Endothelial cell of umbilical vein (primary cell): ENCODE measurements at regions not wholly inside any gene's neighbourhood (a gene's known extent, or its start where the extent isn't known, plus 50 kb on each side); places are given as distances from the start of the nearest gene placed in this dataset.

Experiments
- BruUV-seq: library from RNA; stranded (reverse); fragments of 400-500 nt; replicated peaks from 2 replicates; lab custom pipeline; 2021; lab: Mats Ljungman, UMichigan
- CTCF ChIA-PET: fragments of 300-600, 350-600 bp; sonication (Branson Sonifier 250); formaldehyde crosslinking; loops from one replicate; lab custom pipeline; 2021; ENCODE audit warnings: antibody characterized with exemption, inconsistent platforms; lab: Charles Lee
- POLR2A ChIA-PET: fragments of 300-600, 350-600 bp; sonication (Branson Sonifier 250); formaldehyde crosslinking; loops from one replicate; lab custom pipeline; 2021; ENCODE audit warnings: antibody characterized with exemption, inconsistent platforms; lab: Charles Lee
- DNase-seq: peaks from one replicate; pipeline ENCODE4 v3.0.0-alpha.2; 2011; ENCODE audit warnings: low read depth, low spot score
- FAIRE-seq: peaks from 2 replicates; lab custom pipeline; 2011; peaks lifted over from hg19 to GRCh38; lab: Jason Lieb, UNC
- H2AFZ ChIP-seq: 2 replicates; pipeline ENCODE4 v1.6.0; 2012; ENCODE audit warnings: low read depth, low read length, control low read depth, inconsistent platforms
- H3K27ac ChIP-seq: 2 replicates; pipeline ENCODE4 v1.5.1; 2011; ENCODE audit warnings: low read depth, mild to moderate bottlenecking, control low read depth, low read length, moderate library complexity; ENCODE audit not compliant: insufficient read depth
- H3K27me3 ChIP-seq, 2 experiments: 2 replicates each; pipeline versions ENCODE4 v1.6.0 to v1.6.1; 2011; ENCODE audit warnings: low read length in 2 of 2, mixed read lengths in 1 of 2; ENCODE audit not compliant: control insufficient read depth in 2 of 2, insufficient read depth in 2 of 2
- H3K36me3 ChIP-seq, 2 experiments: 2 replicates in 1 of 2; 3 replicates in 1 of 2; pipeline ENCODE4 v1.5.1; 2011; ENCODE audit warnings: low read length in 2 of 2, mild to moderate bottlenecking in 1 of 2, moderate library complexity in 1 of 2; ENCODE audit not compliant: control insufficient read depth in 2 of 2, insufficient read depth in 2 of 2; ENCODE audit errors: extremely low read depth in 1 of 2
- H3K4me1 ChIP-seq: 3 replicates; pipeline ENCODE4 v1.5.1; 2011; ENCODE audit warnings: mild to moderate bottlenecking, low read length; ENCODE audit not compliant: control insufficient read depth, insufficient read depth; ENCODE audit errors: extremely low read depth
- H3K4me2 ChIP-seq: 2 replicates; pipeline ENCODE4 v1.6.1; 2011; ENCODE audit warnings: low read length, control low read depth, mixed read lengths; ENCODE audit not compliant: insufficient read depth
- H3K4me3 ChIP-seq, 3 experiments: fragments of 200-600 bp in 1 of 3; sonication (generic), shearing (Covaris generic) in 1 of 3; replicated peaks in 1 of 3; 2 replicates each; pipeline ENCODE4 v1.5.1; 2011 to 2016; ENCODE audit warnings: control low read depth in 3 of 3, low read length in 3 of 3, mild to moderate bottlenecking in 2 of 3, inconsistent platforms in 1 of 3, low read depth in 1 of 3, moderate library complexity in 1 of 3; ENCODE audit not compliant: insufficient read depth in 1 of 3
- H3K79me2 ChIP-seq: 2 replicates; pipeline ENCODE4 v1.6.0; 2012; ENCODE audit warnings: low read length, inconsistent platforms; ENCODE audit not compliant: control insufficient read depth, insufficient read depth
- H3K9ac ChIP-seq: replicated peaks from 2 replicates; pipeline ENCODE3; 2011; ENCODE audit warnings: low read length, control low read depth; ENCODE audit not compliant: insufficient read depth; ENCODE audit errors: extremely low read depth
- H3K9me1 ChIP-seq: replicated peaks from 3 replicates; pipeline ENCODE4 v1.6.0; 2011; ENCODE audit warnings: mild to moderate bottlenecking, low read length; ENCODE audit not compliant: control insufficient read depth, insufficient read depth; ENCODE audit errors: extremely low read depth
- H3K9me3 ChIP-seq: replicated peaks from 2 replicates; pipeline ENCODE4 v1.5.1; 2012; ENCODE audit warnings: low read length, inconsistent platforms; ENCODE audit not compliant: control insufficient read depth, insufficient read depth
- H4K20me1 ChIP-seq: replicated peaks from 2 replicates; pipeline ENCODE3; 2011; ENCODE audit warnings: mild to moderate bottlenecking, low read length; ENCODE audit not compliant: control insufficient read depth, insufficient read depth; ENCODE audit errors: extremely low read depth
- EZH2 ChIP-seq: IDR thresholded peaks from 2 replicates; pipeline ENCODE4 v1.6.1; 2012; ENCODE audit warnings: borderline replicate concordance, low read depth, mild to moderate bottlenecking, moderate library complexity, low read length, inconsistent platforms; ENCODE audit not compliant: severe bottlenecking
- FOS ChIP-seq: IDR thresholded peaks from 2 replicates; pipeline ENCODE4 v1.6.1; 2011; ENCODE audit warnings: mild to moderate bottlenecking, low read length, moderate library complexity, borderline replicate concordance; ENCODE audit not compliant: insufficient read depth
- GATA2 ChIP-seq: IDR thresholded peaks from 2 replicates; pipeline ENCODE4 v1.7.0; 2011; ENCODE audit warnings: low read depth, mild to moderate bottlenecking, moderate library complexity, mixed read lengths, low read length; ENCODE audit not compliant: insufficient read length, insufficient read depth
- JUN ChIP-seq: IDR thresholded peaks from 2 replicates; pipeline ENCODE4 v1.6.1; 2011; ENCODE audit warnings: borderline replicate concordance, low read depth; ENCODE audit not compliant: insufficient read length, insufficient read depth
- MYC ChIP-seq: IDR thresholded peaks from one replicate; pipeline ENCODE4 v1.6.1; 2011; ENCODE audit warnings: mild to moderate bottlenecking, low read depth, low read length
- POLR2A ChIP-seq: IDR thresholded peaks from 2 replicates; pipeline ENCODE4 v1.6.1; 2012; ENCODE audit warnings: low read depth, mild to moderate bottlenecking, control low read depth, low read length
- POLR2AphosphoS5 ChIP-seq: IDR thresholded peaks from 2 replicates; pipeline ENCODE4 v1.6.1; 2012; ENCODE audit warnings: low read depth, mild to moderate bottlenecking, control low read depth, low read length, moderate library complexity; ENCODE audit not compliant: insufficient read depth
- dilution Hi-C: fragments of 300-500 bp; cut with MboI; formaldehyde crosslinking; loops from one replicate; pipeline ENCODE4 v1.15.0; 2019; ENCODE audit warnings: low sequenced_read_pairs; ENCODE audit not compliant: extremely low pct_ligation_motif_present
- intact Hi-C: fragments of 100-400 bp; cut with micrococcal nuclease; formaldehyde crosslinking; loops from one replicate; pipeline ENCODE4 v1.10.0; 2022
- TF ChIP-seq, protein P1 (sequence below), 2 donors: IDR thresholded peaks; 1 replicate in 1 of 2; 2 replicates in 1 of 2; pipeline ENCODE4 v1.5.1; 2011; ENCODE audit warnings: low read length in 2 of 2, mild to moderate bottlenecking in 2 of 2, moderate library complexity in 2 of 2, control low read depth in 1 of 2, inconsistent platforms in 1 of 2, low read depth in 1 of 2; ENCODE audit not compliant: insufficient read depth in 1 of 2; ENCODE audit errors: extremely low read depth in 1 of 2
- TF ChIP-seq, protein P2 (sequence below): IDR thresholded peaks from 2 replicates; pipeline ENCODE4 v1.6.1; 2011; ENCODE audit not compliant: insufficient read depth, insufficient read length

DNA sequence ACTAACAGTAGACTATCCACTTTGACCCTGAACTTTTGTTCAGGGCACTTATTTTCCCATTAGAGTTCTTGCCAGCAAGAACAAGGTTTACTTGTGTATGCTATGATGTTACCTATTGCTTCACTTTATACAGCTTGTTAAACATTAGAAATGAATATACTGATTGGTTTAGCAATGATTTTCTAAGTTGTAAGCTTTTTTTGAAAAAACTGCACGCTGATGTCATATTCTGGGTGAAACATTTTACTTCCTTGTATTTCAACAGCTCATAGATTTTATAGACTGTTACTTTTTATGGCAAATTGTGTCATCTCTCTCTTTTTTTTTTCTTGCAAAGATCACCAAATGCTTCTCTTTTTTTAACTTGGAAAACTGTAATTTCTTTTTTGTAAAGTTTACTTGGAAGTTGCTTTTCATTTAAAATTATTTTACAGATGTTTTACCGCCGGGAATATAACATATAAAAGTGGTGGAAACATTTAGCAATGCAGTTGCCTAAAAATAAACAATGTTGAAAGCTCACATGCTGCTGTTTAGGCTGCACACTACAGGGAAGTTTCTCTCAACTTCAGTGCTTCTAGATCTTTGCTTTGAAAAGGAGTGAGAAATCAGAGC lies 215.3 kb upstream of the NFIA start:
- no peak overlapping the region for H3K27ac ChIP-seq

More for the DNA sequence above, 215.3 kb upstream of the NFIA start:
- Histone ChIP-seq H3K4me2 (no peak overlapping the region), H3K79me2 (no peaks in the 10 kb centered on the region), H3K36me3 (no peaks in the 10 kb centered on the region), H3K4me3 (no peak overlapping the region), H3K9me3 (no peaks in the 10 kb centered on the region), H3K9ac (no peak overlapping the region), H4K20me1 (no peaks in the 10 kb centered on the region), H3K9me1 (no peaks in the 10 kb centered on the region), H2AFZ (no peak overlapping the region), H3K4me1 (peaks cover 12% of the 10 kb centered on the region), H3K27me3 (no peaks in the 10 kb centered on the region)
- ChIA-PET POLR2A (no interaction called here), CTCF (interaction anchor here (1.0 to 2.5 kb wide), 4 partner anchors 9 to 175 kb away, joined by 3 to 8 read pairs (median 3); no protein-coding TSS in a partner anchor)
- intact Hi-C loops (no loop called here), dilution Hi-C loops (no loop called here)
- DNase-seq (peak; percentile 17), FAIRE-seq (no peak)
- no peak for TF ChIP-seq POLR2A
- no peak for TF ChIP-seq FOS
- TF ChIP-seq, protein P1, sequence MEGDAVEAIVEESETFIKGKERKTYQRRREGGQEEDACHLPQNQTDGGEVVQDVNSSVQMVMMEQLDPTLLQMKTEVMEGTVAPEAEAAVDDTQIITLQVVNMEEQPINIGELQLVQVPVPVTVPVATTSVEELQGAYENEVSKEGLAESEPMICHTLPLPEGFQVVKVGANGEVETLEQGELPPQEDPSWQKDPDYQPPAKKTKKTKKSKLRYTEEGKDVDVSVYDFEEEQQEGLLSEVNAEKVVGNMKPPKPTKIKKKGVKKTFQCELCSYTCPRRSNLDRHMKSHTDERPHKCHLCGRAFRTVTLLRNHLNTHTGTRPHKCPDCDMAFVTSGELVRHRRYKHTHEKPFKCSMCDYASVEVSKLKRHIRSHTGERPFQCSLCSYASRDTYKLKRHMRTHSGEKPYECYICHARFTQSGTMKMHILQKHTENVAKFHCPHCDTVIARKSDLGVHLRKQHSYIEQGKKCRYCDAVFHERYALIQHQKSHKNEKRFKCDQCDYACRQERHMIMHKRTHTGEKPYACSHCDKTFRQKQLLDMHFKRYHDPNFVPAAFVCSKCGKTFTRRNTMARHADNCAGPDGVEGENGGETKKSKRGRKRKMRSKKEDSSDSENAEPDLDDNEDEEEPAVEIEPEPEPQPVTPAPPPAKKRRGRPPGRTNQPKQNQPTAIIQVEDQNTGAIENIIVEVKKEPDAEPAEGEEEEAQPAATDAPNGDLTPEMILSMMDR (IDR thresholded peaks at IDR 0.05; ENCODE audit: extremely low read depth in 1 of 2, insufficient read depth in 1 of 2, low read depth in 1 of 2, low read length in 2 of 2) = no peak
- no peak for TF ChIP-seq GATA2
- TF ChIP-seq EZH2 = no peak
- no peak for TF ChIP-seq JUN
- TF ChIP-seq POLR2AphosphoS5 = no peak
- TF ChIP-seq, protein P2, sequence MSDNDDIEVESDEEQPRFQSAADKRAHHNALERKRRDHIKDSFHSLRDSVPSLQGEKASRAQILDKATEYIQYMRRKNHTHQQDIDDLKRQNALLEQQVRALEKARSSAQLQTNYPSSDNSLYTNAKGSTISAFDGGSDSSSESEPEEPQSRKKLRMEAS = no peak
- TF ChIP-seq MYC = no peak
- BruUV-seq = no TSS peak
